Posterior vena cava (tissue), 2 donors: ENCODE measurements at regions not wholly inside any gene's neighbourhood (a gene's known extent, or its start where the extent isn't known, plus 50 kb on each side); places are given as distances from the start of the nearest gene placed in this dataset.

Experiments used
- DNase-seq: peaks from one replicate; pipeline ENCODE4 v3.0.0-alpha.2; 2020; ENCODE audit warnings: low spot score
- intact Hi-C, 2 donors: fragments of 100-400 bp; cut with DNase I; formaldehyde crosslinking; loops; one replicate each; pipeline versions ENCODE4 v1.14.1 to v1.14.2; 2022 to 2023
- donor health status: DM: yes; HTN: yes; CAD: no.
- donor health status: DM: yes; HTN: yes; CAD: no.

DNA sequence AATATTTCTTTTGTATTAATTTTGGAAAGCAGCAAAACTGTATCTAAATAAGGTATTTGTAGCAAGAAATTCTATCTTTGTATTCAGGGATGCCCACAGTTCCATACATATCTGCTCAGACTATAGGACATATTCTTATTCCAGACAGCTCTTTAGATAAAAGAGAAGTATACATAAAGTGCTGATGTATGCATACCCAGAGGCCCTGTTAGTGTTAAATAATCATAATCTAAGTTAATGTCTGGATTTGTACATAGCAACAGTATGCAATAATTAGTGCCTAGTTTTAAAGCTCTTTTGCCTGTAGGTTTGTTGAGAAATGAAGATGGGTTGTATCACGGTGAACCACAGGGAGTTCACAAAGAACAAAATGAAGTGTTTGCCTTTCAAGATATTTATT lies 428.0 kb upstream of the RGPD4 start:
- DNase-seq = no peak
- intact Hi-C loops = no loop called here

- intact Hi-C loops = loop anchor here in 1 of 2 donors (10.0 kb wide), 1 partner anchor 68 kb away; no protein-coding TSS in a partner anchor
- DNase-seq = no peak
Observed at GRCh38 chr2:107402330-107402729, 424.4 kb upstream of the RGPD4 start.

- intact Hi-C loops = loop anchor here in 1 of 2 donors (10.0 kb wide), 1 partner anchor 70 kb away; no protein-coding TSS in a partner anchor
- no peak for DNase-seq
Observed at GRCh38 chr2:107405261-107405660, 421.4 kb upstream of the RGPD4 start.

DNA sequence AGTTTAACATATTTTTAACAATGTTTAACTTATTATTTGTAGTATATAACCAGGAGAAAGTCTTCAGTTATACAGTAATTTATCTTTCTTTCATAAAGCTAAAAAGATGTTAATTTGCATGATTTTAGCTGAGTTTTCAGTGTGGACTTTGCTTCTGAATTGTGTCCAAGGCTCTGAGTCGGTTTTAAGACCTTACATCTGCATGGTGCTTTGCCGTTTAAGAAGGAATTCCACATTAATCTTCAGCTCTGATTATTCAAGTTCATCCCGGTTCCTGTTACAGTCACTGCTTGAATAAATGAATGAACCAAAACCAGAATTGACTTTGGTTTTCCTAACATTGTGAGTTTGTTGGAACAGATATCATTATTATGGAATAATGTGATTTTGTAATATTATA lies 419.7 kb upstream of the RGPD4 start:
- intact Hi-C loops = loop anchor here in 1 of 2 donors (10.0 kb wide), 1 partner anchor 72 kb away; no protein-coding TSS in a partner anchor

DNA sequence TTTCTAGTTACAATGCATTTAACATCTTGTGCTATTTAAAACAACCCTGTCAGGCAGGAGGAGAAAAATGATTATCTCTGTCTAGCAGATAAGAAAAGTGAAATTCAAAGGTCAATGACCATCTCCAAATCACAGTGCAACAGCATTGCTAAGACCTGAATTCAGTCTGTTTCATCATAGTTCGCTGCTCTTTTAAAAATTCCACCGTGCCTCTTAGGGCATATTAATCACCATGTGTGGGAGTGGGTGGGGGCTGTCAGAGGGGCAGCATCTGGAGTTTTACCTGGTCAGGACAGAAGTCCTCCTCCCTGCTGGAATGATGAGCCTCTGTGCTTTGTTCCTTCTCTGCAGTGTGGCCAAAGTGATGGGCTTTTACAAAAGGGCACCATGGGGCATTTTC lies 418.7 kb upstream of the RGPD4 start:
- intact Hi-C loops = loop anchor here in 1 of 2 donors (10.0 kb wide), 1 partner anchor 73 kb away; no protein-coding TSS in a partner anchor
- no peak for DNase-seq

More for the DNA sequence above, 419.7 kb upstream of the RGPD4 start:
- no peak for DNase-seq

- intact Hi-C loops = no loop called here
- DNase-seq = no peak
Observed at GRCh38 chr2:107411267-107411666, 415.4 kb upstream of the RGPD4 start.

DNA sequence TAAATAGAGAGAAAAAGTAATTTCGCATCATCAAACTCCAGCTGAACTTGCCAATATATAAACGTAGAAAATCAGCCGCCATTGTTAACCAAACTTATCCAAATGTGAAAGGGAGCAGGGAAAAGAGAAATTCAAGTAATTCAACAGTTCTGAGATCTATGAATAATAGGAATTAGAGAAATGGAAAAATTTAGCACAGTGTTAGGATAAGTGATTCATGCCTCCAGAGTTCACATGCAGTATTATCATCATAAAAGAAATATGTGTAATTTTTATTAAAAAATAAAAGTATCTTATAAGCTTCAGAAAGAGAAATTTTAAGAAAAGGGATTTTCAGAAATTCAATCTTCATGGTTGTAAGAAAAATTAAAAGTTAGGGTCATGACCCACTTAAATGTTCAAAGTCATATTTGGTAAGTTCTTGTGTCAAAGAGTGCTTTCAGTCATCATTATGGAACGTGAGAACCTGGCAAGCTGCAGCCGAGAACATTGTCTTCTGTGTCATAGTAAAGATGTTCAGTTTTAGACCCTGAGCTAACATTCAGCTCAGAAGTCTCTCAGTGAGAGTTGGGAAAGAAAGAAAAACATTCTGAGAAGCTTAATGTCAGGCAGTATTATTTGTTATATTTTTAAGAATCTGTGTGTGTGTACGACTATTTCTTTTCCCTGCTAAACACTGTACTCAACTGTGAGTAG lies 414.3 kb upstream of the RGPD4 start:
- intact Hi-C loops = no loop called here

DNA sequence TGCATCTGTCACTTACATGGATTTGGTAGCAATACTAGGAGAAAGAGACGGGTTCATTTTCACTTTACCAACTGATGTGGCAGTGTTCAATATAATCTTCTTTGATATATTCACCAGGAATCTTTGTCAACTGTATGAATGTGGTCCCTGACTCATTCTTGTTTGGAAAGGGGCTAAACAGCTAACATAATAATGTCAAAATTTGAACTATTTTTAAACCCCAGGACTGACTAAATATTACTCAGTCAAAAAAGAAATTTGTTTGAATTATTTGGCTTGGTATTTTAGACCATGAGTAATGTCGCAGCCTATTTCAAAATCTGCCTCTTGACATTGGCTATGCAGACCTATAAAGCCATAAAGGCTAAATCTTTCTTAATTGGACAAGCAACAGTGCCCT lies 413.7 kb upstream of the RGPD4 start:
- intact Hi-C loops = no loop called here
- DNase-seq = no peak

More for the DNA sequence above, 414.3 kb upstream of the RGPD4 start:
- DNase-seq = no peak

GRCh38 chr2:107414376-107414775 lies 412.3 kb upstream of the RGPD4 start:
- DNase-seq = no peak
- intact Hi-C loops = no loop called here

- intact Hi-C loops = no loop called here
- DNase-seq = no peak
Observed at GRCh38 chr2:107418708-107419107, 408.0 kb upstream of the RGPD4 start.

DNA sequence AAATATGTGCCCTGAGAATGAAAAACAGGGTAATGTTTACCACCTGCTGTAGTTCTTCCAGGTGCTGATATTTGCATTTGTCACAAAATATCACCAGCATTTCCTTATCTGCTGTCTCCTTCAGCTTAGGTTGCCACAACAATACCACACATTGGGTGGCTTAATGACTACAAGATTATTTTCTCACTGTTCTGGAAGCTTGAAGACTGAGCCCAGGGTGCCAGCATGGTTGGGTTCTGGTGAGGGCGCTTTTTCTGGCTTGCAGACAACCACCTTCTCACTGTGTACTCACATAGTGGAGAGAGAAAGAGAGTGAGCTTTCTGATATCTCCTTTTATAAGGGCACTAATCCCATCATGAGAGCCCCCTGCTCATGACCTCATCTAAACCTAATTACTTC lies 407.5 kb upstream of the RGPD4 start:
- intact Hi-C loops = no loop called here

DNA sequence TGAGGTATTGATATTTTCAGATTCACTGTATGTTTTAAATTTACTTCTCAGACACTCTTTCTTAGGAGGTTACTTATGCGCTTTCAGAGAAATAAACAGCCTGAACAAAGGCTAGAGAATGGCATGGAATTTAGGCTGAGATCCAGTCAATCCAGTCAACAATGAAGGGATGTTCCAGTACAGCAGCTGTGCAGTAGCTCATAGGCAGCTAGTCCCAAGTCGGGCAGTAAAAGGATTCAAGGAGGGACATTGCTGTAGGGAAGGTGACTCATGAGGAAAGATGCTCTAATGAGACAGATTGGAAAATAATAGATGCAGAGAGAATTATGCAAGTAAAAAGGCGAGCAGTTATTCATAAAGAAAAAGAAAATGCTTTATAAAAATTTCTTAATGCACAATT lies 397.9 kb upstream of the RGPD4 start:
- intact Hi-C loops = no loop called here
- no peak for DNase-seq

More for the DNA sequence above, 407.5 kb upstream of the RGPD4 start:
- DNase-seq = no peak

DNA sequence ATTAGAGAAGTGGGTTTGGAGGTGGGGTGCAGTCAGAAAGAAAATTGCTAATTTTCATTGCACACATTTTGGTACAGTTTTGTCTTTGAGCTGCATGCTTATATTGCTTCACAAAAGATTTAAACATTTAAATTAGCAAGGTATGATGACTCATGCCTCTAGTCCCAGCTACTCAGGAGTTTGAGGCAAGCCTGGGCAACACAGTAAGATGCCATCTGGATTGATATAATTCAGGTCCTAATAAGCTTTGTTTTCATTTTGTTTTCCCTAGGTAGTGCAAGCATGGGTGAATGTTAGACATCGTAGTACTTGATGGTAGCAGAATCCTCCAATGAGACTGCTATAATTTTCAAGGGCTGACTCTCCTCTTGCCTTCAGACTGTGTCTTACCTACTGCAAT lies 396.7 kb upstream of the RGPD4 start:
- intact Hi-C loops = no loop called here
- no peak for DNase-seq

- intact Hi-C loops = no loop called here
- no peak for DNase-seq
Observed at GRCh38 chr2:107430596-107431266, 396.0 kb upstream of the RGPD4 start.

- DNase-seq = no peak
- intact Hi-C loops = no loop called here
Observed at GRCh38 chr2:107436281-107436680, 390.4 kb upstream of the RGPD4 start.

DNA sequence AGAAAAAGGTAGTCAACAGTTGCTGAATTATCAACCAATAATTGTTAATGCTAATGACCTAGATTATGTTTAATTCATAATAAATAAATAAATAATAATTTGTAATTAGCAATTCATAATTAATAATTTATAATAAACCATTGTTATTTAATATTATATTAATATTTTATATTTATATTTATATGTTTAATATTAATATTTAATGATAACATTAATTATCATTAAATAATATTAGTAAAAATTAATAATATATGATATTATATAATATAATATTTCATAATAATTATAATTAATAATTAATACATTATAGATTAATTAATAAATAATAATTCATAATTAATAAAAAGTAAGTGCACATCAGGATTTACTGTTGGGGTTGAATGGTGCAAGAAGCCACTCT lies 389.4 kb upstream of the RGPD4 start:
- intact Hi-C loops = no loop called here
- DNase-seq = no peak

GRCh38 chr2:107437807-107438206 lies 388.9 kb upstream of the RGPD4 start:
- no peak for DNase-seq
- intact Hi-C loops = no loop called here

DNA sequence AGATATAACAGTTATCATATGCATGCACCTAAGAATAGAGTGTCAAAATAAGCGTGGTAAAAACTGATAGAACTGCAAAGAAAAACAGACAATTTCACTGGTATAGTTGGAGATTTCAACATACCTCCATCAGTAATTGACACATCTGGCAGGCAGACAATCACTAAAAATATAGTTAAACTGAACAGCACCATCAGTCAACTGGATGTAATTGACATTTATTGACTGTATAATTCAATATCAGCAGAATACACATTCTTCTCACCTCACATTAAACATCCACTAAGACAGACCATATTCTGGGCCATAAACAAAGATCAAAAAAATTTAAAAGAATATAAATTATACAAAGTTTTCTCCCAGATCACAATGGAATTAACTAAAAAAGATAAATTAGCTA lies 378.5 kb upstream of the RGPD4 start:
- DNase-seq = no peak
- intact Hi-C loops = no loop called here

DNA sequence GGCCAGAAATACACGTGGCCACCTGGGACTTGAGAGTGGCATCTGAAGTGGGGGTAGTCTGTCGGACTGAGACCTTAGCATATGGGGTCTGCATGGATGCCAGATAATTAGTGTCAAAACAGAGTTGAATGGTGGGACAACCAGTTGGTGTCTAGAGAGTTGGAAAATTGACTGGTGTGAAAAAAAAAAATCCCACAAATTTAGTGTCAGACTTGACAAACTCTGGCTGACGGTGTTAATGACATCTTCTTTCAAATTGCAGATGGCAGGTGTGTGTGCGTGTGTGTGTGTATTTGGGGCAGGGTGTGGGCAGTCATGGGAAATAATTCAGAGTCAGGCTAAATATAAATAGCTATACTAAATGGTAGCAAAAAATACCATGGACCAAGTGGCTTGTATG lies 365.4 kb upstream of the RGPD4 start:
- intact Hi-C loops = no loop called here
- DNase-seq = no peak

GRCh38 chr2:107462181-107462580 lies 364.5 kb upstream of the RGPD4 start:
- intact Hi-C loops = no loop called here
- no peak for DNase-seq

DNA sequence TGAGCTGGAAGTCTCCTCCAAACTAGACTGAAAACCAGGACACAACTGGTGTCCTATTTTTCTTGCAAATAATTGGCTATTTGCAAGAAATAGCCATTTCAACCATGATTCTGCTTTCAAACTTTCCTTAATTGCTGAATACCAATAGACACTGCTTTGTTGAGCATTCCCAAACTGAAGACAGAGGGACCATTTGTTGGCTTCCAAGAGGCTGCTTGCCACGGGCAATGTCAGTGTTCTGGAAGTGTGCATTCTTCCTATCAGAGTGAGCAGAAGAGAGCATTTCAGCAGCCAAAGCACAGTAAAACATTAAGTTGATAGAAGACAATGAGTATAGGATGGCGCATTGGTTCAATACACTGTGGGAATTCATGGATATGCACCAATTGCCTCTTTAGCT lies 360.5 kb upstream of the RGPD4 start:
- intact Hi-C loops = no loop called here
- DNase-seq = no peak
